Suprapubic skin (tissue), 4 donors: ENCODE measurements at regions not wholly inside any gene's neighbourhood (a gene's known extent, or its start where the extent isn't known, plus 50 kb on each side); places are given as distances from the start of the nearest gene placed in this dataset.
"Not testable (repeated sequence)": the region's sequence is repeated elsewhere in the genome, so short reads cannot be mapped to it uniquely, and the experiment has no call there.

Source experiments
- DNase-seq, 2 donors: peaks; one replicate each; pipeline ENCODE4 v3.0.0-alpha.2; 2019; ENCODE audit warnings: low spot score in 2 of 2
- H3K27ac ChIP-seq: fragments of 200-600 bp; sonication (generic); one replicate; pipeline ENCODE4 v1.5.1; 2019
- H3K27me3 ChIP-seq: fragments of 200-600 bp; sonication (generic); one replicate; pipeline ENCODE4 v1.5.1; 2019
- H3K36me3 ChIP-seq: fragments of 200-600 bp; sonication (generic); one replicate; pipeline ENCODE4 v1.5.1; 2019
- H3K4me1 ChIP-seq: fragments of 200-600 bp; sonication (generic); one replicate; pipeline ENCODE4 v1.5.1; 2019
- H3K4me3 ChIP-seq: fragments of 200-600 bp; sonication (generic); one replicate; pipeline ENCODE4 v1.5.1; 2019; ENCODE audit warnings: mild to moderate bottlenecking
- H3K9me3 ChIP-seq: fragments of 200-600 bp; sonication (generic); one replicate; pipeline ENCODE4 v1.5.1; 2019
- CTCF ChIP-seq, 2 donors: fragments of 200-600 bp in 1 of 2; fragments of 450-650 bp in 1 of 2; sonication (generic) in 1 of 2; IDR thresholded peaks; one replicate each; pipeline ENCODE4 v1.5.1; 2016 to 2019; ENCODE audit warnings: antibody characterized with exemption in 2 of 2, mild to moderate bottlenecking in 1 of 2, moderate library complexity in 1 of 2
- EP300 ChIP-seq: sonication (generic); formaldehyde crosslinking; IDR thresholded peaks from one replicate; pipeline ENCODE4 v1.6.1; 2017; ENCODE audit warnings: antibody characterized with exemption
- POLR2A ChIP-seq, 2 donors: fragments of 450-650 bp; IDR thresholded peaks; one replicate each; pipeline ENCODE4 v1.6.1; 2017; ENCODE audit warnings: antibody characterized with exemption in 2 of 2, mild to moderate bottlenecking in 2 of 2, moderate library complexity in 2 of 2
- POLR2AphosphoS5 ChIP-seq, 3 donors: sonication (generic); formaldehyde crosslinking; IDR thresholded peaks; one replicate each; pipeline ENCODE4 v1.6.1; 2017; ENCODE audit warnings: antibody characterized with exemption in 3 of 3
- WGBS: methylation state at CpG from one replicate; pipeline ENCODE4 v1.1.5; 2018; 5-methylcytosine and 5-hydroxymethylcytosine counted together

GRCh38 chr3:70621451-70621850 lies 309.0 kb upstream of the MDFIC2 start:
- TF ChIP-seq POLR2AphosphoS5 (IDR thresholded peaks at IDR 0.05), result no peak
- no peak for TF ChIP-seq POLR2A (IDR thresholded peaks at IDR 0.05)
- no peak for TF ChIP-seq CTCF (IDR thresholded peaks at IDR 0.05)
- TF ChIP-seq EP300, result no peak
- Histone ChIP-seq H3K4me3 (no peak overlapping the region), H3K9me3 (no peaks in the 10 kb centered on the region), H3K36me3 (no peaks in the 10 kb centered on the region), H3K27me3 (no peaks in the 10 kb centered on the region), H3K27ac (no peak overlapping the region), H3K4me1 (no peaks in the 10 kb centered on the region)
- 92% methylated on average over 1 of the region's 1 CpG for WGBS
- DNase-seq, result no peak

GRCh38 chr3:70620956-70621355 lies 308.5 kb upstream of the MDFIC2 start:
- Histone ChIP-seq H3K9me3 (no peaks in the 10 kb centered on the region), H3K4me1 (no peaks in the 10 kb centered on the region), H3K27me3 (no peaks in the 10 kb centered on the region), H3K27ac (no peak overlapping the region), H3K36me3 (no peaks in the 10 kb centered on the region), H3K4me3 (no peak overlapping the region)
- 71% methylated on average over 2 of the region's 2 CpGs for WGBS
- TF ChIP-seq CTCF (IDR thresholded peaks at IDR 0.05), result no peak
- no peak for TF ChIP-seq EP300
- no peak for TF ChIP-seq POLR2A (IDR thresholded peaks at IDR 0.05)
- TF ChIP-seq POLR2AphosphoS5 (IDR thresholded peaks at IDR 0.05), result no peak
- no peak for DNase-seq

- no peak for TF ChIP-seq EP300
- no peak for TF ChIP-seq CTCF (IDR thresholded peaks at IDR 0.05)
- no peak for TF ChIP-seq POLR2AphosphoS5 (IDR thresholded peaks at IDR 0.05)
- TF ChIP-seq POLR2A (IDR thresholded peaks at IDR 0.05), result no peak
- no peak for DNase-seq
- Histone ChIP-seq H3K4me3 (no peak overlapping the region), H3K9me3 (no peaks in the 10 kb centered on the region), H3K27ac (no peak overlapping the region), H3K4me1 (no peaks in the 10 kb centered on the region), H3K27me3 (no peaks in the 10 kb centered on the region), H3K36me3 (no peaks in the 10 kb centered on the region)
- 42% methylated on average over 2 of the region's 2 CpGs for WGBS
Measured at GRCh38 chr3:70620367-70620766, 307.9 kb upstream of the MDFIC2 start.

GRCh38 chr3:70618151-70618550 lies 305.7 kb upstream of the MDFIC2 start:
- Histone ChIP-seq H3K4me3 (no peak overlapping the region), H3K36me3 (no peaks in the 10 kb centered on the region), H3K4me1 (no peaks in the 10 kb centered on the region), H3K9me3 (no peaks in the 10 kb centered on the region), H3K27me3 (no peaks in the 10 kb centered on the region), H3K27ac (no peak overlapping the region)
- DNase-seq, result no peak
- TF ChIP-seq CTCF (IDR thresholded peaks at IDR 0.05) (no peak), EP300 (no peak), POLR2A (IDR thresholded peaks at IDR 0.05) (no peak), POLR2AphosphoS5 (IDR thresholded peaks at IDR 0.05) (no peak)
- 93% methylated on average over 1 of the region's 1 CpG for WGBS

- H3K9me3 ChIP-seq, H3K4me3 ChIP-seq, H3K27me3 ChIP-seq, DNase-seq, H3K27ac ChIP-seq, H3K36me3 ChIP-seq, H3K4me1 ChIP-seq: not testable (repeated sequence)
- 98% methylated on average over 13 of the region's 14 CpGs for WGBS
Measured at GRCh38 chr3:70617349-70617748, 304.9 kb upstream of the MDFIC2 start.

- TF ChIP-seq POLR2A (IDR thresholded peaks at IDR 0.05) (no peak), POLR2AphosphoS5 (IDR thresholded peaks at IDR 0.05) (no peak), EP300 (no peak), CTCF (IDR thresholded peaks at IDR 0.05) (no peak)
- H3K27me3 ChIP-seq, result peaks cover 4% of the 10 kb centered on the region
- H3K27ac ChIP-seq, result no peak overlapping the region
- no peaks in the 10 kb centered on the region for H3K36me3 ChIP-seq
- H3K4me3 ChIP-seq, result no peak overlapping the region
- H3K9me3 ChIP-seq, result no peaks in the 10 kb centered on the region
- DNase-seq, result no peak
- WGBS, result 3% methylated on average over 1 of the region's 1 CpG
- no peaks in the 10 kb centered on the region for H3K4me1 ChIP-seq
Measured at GRCh38 chr3:70615286-70615685, 302.8 kb upstream of the MDFIC2 start.
